CD4-positive, alpha-beta T cell (primary cell): ENCODE measurements at regions not wholly inside any gene's neighbourhood (a gene's known extent, or its start where the extent isn't known, plus 50 kb on each side); places are given as distances from the start of the nearest gene placed in this dataset.

Source experiments
- ATAC-seq: fragments of 200-7000 bp; cut with Tn5 transposase; one replicate; pipeline ENCODE4 v1.10.0; 2022; ENCODE audit warnings: mild to moderate bottlenecking; ENCODE audit not compliant: poor library complexity
- CTCF ChIA-PET: fragments of 350-600 bp; sonication (Branson Sonifier 250); formaldehyde crosslinking; loops from one replicate; lab custom pipeline; 2021; ENCODE audit warnings: antibody characterized with exemption, inconsistent platforms; lab: Charles Lee
- POLR2A ChIA-PET: fragments of 350-600 bp; sonication (Branson Sonifier 250); formaldehyde crosslinking; loops from one replicate; lab custom pipeline; 2021; ENCODE audit warnings: antibody characterized with exemption, inconsistent platforms; lab: Charles Lee
- DNase-seq, 14 experiments: peaks; one replicate each; pipeline ENCODE4 v3.0.0-alpha.2; 2013 to 2020; ENCODE audit warnings: mixed read lengths in 2 of 14
- H3K27ac ChIP-seq, 2 donors: one replicate each; pipeline versions ENCODE4 v1.5.1 to v1.7.0; 2013; ENCODE audit warnings: low read length in 2 of 2, low read depth in 1 of 2, mild to moderate bottlenecking in 1 of 2
- H3K27me3 ChIP-seq, 2 experiments: 1 replicate in 1 of 2; 2 replicates in 1 of 2; pipeline versions ENCODE4 v1.6.1 to v1.7.0; 2013; ENCODE audit warnings: low read length in 2 of 2, control low read depth in 1 of 2, mild to moderate bottlenecking in 1 of 2, moderate library complexity in 1 of 2; ENCODE audit not compliant: insufficient read depth in 2 of 2, control insufficient read depth in 1 of 2
- H3K36me3 ChIP-seq: one replicate; pipeline ENCODE4 v1.6.1; 2013; ENCODE audit warnings: low read length, control low read depth; ENCODE audit not compliant: insufficient read depth
- H3K4me1 ChIP-seq: one replicate; pipeline ENCODE4 v1.6.1; 2013; ENCODE audit warnings: low read length, control low read depth; ENCODE audit not compliant: insufficient read depth
- H3K4me3 ChIP-seq: one replicate; pipeline ENCODE4 v1.5.1; 2013; ENCODE audit warnings: mild to moderate bottlenecking, low read length, moderate library complexity
- H3K9me3 ChIP-seq, 2 experiments: 1 replicate in 1 of 2; 2 replicates in 1 of 2; pipeline versions ENCODE4 v1.6.1 to v1.7.0; 2013; ENCODE audit warnings: low read length in 2 of 2, mild to moderate bottlenecking in 2 of 2, control low read depth in 1 of 2, moderate library complexity in 1 of 2; ENCODE audit not compliant: control insufficient read depth in 1 of 2, insufficient read depth in 1 of 2
- H3K27ac Mint-ChIP-seq: one replicate; pipeline ENCODE4 v1.8.0; 2020; ENCODE audit warnings: mixed read lengths
- H3K27me3 Mint-ChIP-seq: one replicate; pipeline ENCODE4 v1.8.0; 2021; ENCODE audit warnings: mixed read lengths
- H3K36me3 Mint-ChIP-seq: one replicate; pipeline ENCODE4 v1.8.0; 2021; ENCODE audit warnings: low read depth, mixed read lengths
- H3K4me1 Mint-ChIP-seq: one replicate; pipeline ENCODE4 v1.8.0; 2021; ENCODE audit warnings: low read depth, mixed read lengths
- H3K4me3 Mint-ChIP-seq: one replicate; pipeline ENCODE4 v1.8.0; 2020; ENCODE audit warnings: mild to moderate bottlenecking, mixed read lengths
- H3K9me3 Mint-ChIP-seq: one replicate; pipeline ENCODE4 v1.8.0; 2020; ENCODE audit warnings: mixed read lengths
- CTCF ChIP-seq: fragments of 200-600 bp; IDR thresholded peaks from one replicate; pipeline ENCODE4 v1.8.0; 2022; ENCODE audit warnings: antibody characterized with exemption, mild to moderate bottlenecking
- intact Hi-C, 2 experiments: fragments of 100-400 bp; cut with DNase I in 1 of 2; cut with micrococcal nuclease in 1 of 2; formaldehyde crosslinking; loops; one replicate each; pipeline versions ENCODE4 v1.15.1 to v1.9.0; 2023 to 2025; cut with DNase I, micrococcal nuclease

DNA sequence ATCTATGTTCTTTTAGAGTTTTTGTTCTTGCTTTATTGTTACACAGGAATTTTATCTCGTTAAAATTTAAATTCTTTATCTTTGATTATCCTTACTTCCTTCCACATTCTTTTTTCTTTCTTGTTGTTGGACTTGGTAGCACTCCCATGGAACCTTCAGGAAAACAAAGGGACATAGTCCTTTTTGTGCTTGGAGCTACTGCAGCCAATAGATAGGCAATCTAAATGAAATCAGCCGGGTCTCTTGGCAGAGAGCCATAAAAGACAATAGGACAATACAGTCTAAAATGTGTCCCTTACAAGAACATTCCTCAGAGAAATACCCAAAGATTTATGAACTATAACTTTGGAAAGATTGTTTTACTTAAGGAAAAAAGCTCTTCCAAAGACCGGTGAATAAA lies 548.1 kb upstream of the C9orf72 start:
- TF ChIP-seq CTCF: no peak
- Mint-ChIP-seq H3K27ac (no peak overlapping the region), H3K4me1 (no peaks in the 10 kb centered on the region), H3K36me3 (no peaks in the 10 kb centered on the region), H3K27me3 (no peaks in the 10 kb centered on the region), H3K4me3 (no peak overlapping the region), H3K9me3 (no peaks in the 10 kb centered on the region)
- no peaks in the 10 kb centered on the region for H3K9me3 ChIP-seq
- DNase-seq: no peak
- H3K36me3 ChIP-seq: no peaks in the 10 kb centered on the region
- no peaks in the 10 kb centered on the region for H3K4me1 ChIP-seq
- POLR2A ChIA-PET: no interaction called here
- no peak overlapping the region for H3K27ac ChIP-seq
- CTCF ChIA-PET: no interaction called here
- no peak overlapping the region for H3K4me3 ChIP-seq
- ATAC-seq: no peak
- intact Hi-C loops: no loop called here
- H3K27me3 ChIP-seq: no peaks in the 10 kb centered on the region

GRCh38 chr9:28124917-28125316 lies 551.6 kb upstream of the C9orf72 start:
- Mint-ChIP-seq H3K4me1 (no peaks in the 10 kb centered on the region), H3K4me3 (no peak overlapping the region), H3K36me3 (no peaks in the 10 kb centered on the region), H3K27me3 (no peaks in the 10 kb centered on the region), H3K9me3 (peaks cover 5% of the 10 kb centered on the region), H3K27ac (no peak overlapping the region)
- POLR2A ChIA-PET: no interaction called here
- Histone ChIP-seq H3K36me3 (no peaks in the 10 kb centered on the region), H3K9me3 (no peaks in the 10 kb centered on the region), H3K4me3 (no peak overlapping the region), H3K27ac (no peak overlapping the region), H3K27me3 (no peaks in the 10 kb centered on the region), H3K4me1 (no peaks in the 10 kb centered on the region)
- CTCF ChIA-PET: no interaction called here
- ATAC-seq (no peak), DNase-seq (no peak)
- intact Hi-C loops: no loop called here
- TF ChIP-seq CTCF: no peak

- Histone ChIP-seq H3K4me3 (no peak overlapping the region), H3K9me3 (no peaks in the 10 kb centered on the region), H3K27ac (no peak overlapping the region), H3K4me1 (no peaks in the 10 kb centered on the region), H3K27me3 (no peaks in the 10 kb centered on the region), H3K36me3 (no peaks in the 10 kb centered on the region)
- Mint-ChIP-seq H3K9me3 (peaks cover 5% of the 10 kb centered on the region), H3K27ac (no peak overlapping the region), H3K4me1 (no peaks in the 10 kb centered on the region), H3K36me3 (no peaks in the 10 kb centered on the region), H3K27me3 (no peaks in the 10 kb centered on the region), H3K4me3 (no peak overlapping the region)
- no peak for DNase-seq
- no peak for ATAC-seq
- intact Hi-C loops: no loop called here
- ChIA-PET CTCF (no interaction called here), POLR2A (no interaction called here)
- TF ChIP-seq CTCF: no peak
These were observed 553.8 kb upstream of the C9orf72 start for GRCh38 chr9:28127101-28127500.
